Gastroesophageal sphincter (tissue), 3 donors: ENCODE measurements at regions not wholly inside any gene's neighbourhood (a gene's known extent, or its start where the extent isn't known, plus 50 kb on each side); places are given as distances from the start of the nearest gene placed in this dataset.

Source experiments
- POLR2A ChIP-seq, 2 donors: fragments of 450-650 bp; IDR thresholded peaks; one replicate each; pipeline ENCODE4 v1.6.1; 2017; ENCODE audit warnings: antibody characterized with exemption in 2 of 2, mild to moderate bottlenecking in 2 of 2, moderate library complexity in 1 of 2
- POLR2AphosphoS5 ChIP-seq: sonication (generic); formaldehyde crosslinking; IDR thresholded peaks from one replicate; pipeline ENCODE4 v1.6.1; 2017; ENCODE audit warnings: antibody characterized with exemption
- TF ChIP-seq, protein P1 (sequence below), 4 experiments: fragments of 200-600 bp in 2 of 4; fragments of 450-650 bp in 2 of 4; sonication (generic) in 1 of 4; IDR thresholded peaks; one replicate each; pipeline ENCODE4 v1.5.1; 2017 to 2019; ENCODE audit warnings: antibody characterized with exemption in 4 of 4, mild to moderate bottlenecking in 2 of 4, moderate library complexity in 2 of 4

GRCh38 chr9:24488896-24489295, 56.8 kb downstream of the IZUMO3 start:
- TF ChIP-seq POLR2AphosphoS5, result no peak
- TF ChIP-seq, protein P1, sequence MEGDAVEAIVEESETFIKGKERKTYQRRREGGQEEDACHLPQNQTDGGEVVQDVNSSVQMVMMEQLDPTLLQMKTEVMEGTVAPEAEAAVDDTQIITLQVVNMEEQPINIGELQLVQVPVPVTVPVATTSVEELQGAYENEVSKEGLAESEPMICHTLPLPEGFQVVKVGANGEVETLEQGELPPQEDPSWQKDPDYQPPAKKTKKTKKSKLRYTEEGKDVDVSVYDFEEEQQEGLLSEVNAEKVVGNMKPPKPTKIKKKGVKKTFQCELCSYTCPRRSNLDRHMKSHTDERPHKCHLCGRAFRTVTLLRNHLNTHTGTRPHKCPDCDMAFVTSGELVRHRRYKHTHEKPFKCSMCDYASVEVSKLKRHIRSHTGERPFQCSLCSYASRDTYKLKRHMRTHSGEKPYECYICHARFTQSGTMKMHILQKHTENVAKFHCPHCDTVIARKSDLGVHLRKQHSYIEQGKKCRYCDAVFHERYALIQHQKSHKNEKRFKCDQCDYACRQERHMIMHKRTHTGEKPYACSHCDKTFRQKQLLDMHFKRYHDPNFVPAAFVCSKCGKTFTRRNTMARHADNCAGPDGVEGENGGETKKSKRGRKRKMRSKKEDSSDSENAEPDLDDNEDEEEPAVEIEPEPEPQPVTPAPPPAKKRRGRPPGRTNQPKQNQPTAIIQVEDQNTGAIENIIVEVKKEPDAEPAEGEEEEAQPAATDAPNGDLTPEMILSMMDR (IDR thresholded peaks at IDR 0.05), result no peak
- TF ChIP-seq POLR2A (IDR thresholded peaks at IDR 0.05), result no peak
